NCI-H2196 (cell line): ENCODE measurements at regions not wholly inside any gene's neighbourhood (a gene's known extent, or its start where the extent isn't known, plus 50 kb on each side); places are given as distances from the start of the nearest gene placed in this dataset.
"Not testable (repeated sequence)": the region's sequence is repeated elsewhere in the genome, so short reads cannot be mapped to it uniquely, and the experiment has no call there.

Source experiments
- DNase-seq: peaks from one replicate; lab custom pipeline; 2025; ENCODE audit not compliant: unreplicated experiment; lab: John Stamatoyannopoulos, UW

- DNase-seq: no peak
Measured at GRCh38 chr3:4140921-4141320, 162.2 kb upstream of the SETMAR start.

DNA sequence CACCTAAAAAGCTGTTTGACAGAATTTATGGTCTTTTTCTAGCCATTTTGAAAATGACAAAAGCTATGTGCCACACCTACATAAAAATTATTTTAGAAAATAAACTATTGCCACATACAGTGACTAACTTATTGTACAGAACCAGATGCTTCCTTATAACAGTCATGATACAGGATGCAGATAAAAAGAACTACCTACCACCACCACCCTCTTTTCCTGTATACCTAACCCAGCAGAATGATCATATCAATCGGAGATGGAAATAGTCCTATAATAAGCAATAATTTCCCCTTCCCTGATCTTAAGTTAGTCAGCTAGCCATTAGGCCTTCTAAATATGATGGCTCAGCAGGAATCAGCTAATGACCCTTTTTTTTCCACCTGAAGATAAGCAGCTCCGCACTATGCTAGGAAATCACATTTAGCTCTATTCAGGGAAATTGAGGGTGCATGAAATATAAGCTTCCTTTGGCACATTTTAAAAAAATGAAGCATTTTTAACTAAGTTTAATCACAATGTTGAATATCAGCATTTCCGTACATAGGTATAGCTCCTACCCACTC lies 155.5 kb upstream of the SETMAR start:
- no peak for DNase-seq

- no peak for DNase-seq
Measured at GRCh38 chr3:4149296-4149695, 153.9 kb upstream of the SETMAR start.

- DNase-seq: no peak
Measured at GRCh38 chr3:4150816-4151215, 152.4 kb upstream of the SETMAR start.

GRCh38 chr3:4151859-4152258 lies 151.3 kb upstream of the SETMAR start:
- DNase-seq: no peak

GRCh38 chr3:4153771-4154170 lies 149.4 kb upstream of the SETMAR start:
- no peak for DNase-seq

DNA sequence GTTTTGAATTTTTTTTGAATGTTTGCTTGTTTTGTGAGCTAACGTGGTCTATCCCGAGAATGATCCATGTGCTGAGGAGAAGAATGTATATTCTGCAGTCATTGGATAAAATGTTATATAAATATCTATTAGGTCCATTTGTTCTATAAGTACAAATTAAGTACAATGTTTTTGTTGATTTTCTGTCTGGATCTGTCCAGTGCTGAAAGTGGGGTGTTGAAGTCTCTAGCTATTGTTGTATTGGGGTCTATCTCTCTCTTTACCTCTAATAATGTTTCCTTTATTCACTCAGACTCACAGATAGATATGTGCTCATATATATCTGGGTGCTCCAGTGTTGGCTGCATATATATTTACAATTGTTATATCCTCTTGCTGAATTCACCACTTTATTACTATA lies 144.8 kb upstream of the SETMAR start:
- DNase-seq: no peak

DNA sequence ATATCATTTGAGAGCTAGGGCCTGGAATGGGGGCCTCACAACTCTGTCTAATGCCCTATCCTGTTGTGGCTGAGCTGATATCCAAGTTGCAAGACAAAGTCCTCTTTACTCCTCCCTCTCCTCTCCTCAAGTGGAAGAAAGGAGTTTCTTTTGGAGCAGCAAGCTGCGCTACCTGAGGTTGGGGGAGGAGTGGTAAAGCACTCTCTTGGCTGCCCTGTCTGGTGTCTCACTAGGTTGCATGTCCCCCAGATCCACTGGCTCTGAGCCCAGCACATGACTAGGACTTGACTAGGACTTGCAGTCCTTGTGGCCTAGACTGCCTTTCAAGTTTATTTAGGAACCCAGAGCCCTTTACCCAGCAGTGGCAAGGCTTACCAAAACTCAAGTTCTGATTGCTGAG lies 141.1 kb upstream of the SETMAR start:
- DNase-seq: no peak

DNA sequence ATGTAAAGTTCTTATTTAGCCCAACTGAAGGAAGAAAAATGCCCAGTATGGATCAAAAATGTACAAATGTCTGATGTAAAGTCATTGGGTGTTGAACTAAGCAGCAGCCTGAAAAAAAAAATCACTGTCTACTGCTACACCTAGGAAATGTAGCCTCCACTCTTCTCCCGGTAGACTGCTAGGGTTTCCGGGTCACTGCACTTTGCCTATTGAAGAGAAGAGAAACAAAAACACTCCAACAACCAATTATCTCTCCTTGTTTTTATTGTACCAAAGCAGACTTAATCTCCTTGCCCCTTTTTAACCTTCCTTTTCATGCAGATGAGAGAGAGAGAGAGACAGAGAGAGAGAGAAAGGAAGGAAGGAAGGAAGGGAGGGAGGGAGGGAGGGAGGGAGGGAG lies 140.2 kb upstream of the SETMAR start:
- no peak for DNase-seq

- no peak for DNase-seq
Measured at GRCh38 chr3:4166540-4166939, 136.6 kb upstream of the SETMAR start.

- not testable (repeated sequence) for DNase-seq
Measured at GRCh38 chr3:4167230-4167629, 135.9 kb upstream of the SETMAR start.

- no peak for DNase-seq
Measured at GRCh38 chr3:4174791-4175190, 128.4 kb upstream of the SETMAR start.

- no peak for DNase-seq
Measured at GRCh38 chr3:4191971-4192370, 111.2 kb upstream of the SETMAR start.

GRCh38 chr3:4195006-4195405 lies 108.2 kb upstream of the SETMAR start:
- DNase-seq: no peak

GRCh38 chr3:4196506-4197147 lies 106.5 kb upstream of the SETMAR start:
- no peak for DNase-seq

DNA sequence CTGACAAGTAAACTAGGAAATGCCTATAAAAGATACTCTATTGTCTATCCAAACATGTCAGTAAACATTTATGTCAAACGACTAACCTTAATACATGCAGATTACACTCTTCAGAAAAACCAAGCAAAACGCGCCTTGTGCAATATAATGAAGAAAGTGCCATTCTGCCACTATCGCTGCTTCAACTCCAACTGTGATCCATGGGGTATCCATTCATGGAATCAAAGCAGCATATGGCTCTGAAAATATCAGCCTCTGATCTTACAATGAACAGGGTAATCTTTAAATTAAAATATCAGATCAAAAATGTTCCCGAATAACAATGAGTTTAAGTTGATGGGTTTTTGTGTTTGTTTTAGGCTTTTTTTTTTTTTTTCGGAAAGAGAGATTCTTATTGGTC lies 105.5 kb upstream of the SETMAR start:
- no peak for DNase-seq

DNA sequence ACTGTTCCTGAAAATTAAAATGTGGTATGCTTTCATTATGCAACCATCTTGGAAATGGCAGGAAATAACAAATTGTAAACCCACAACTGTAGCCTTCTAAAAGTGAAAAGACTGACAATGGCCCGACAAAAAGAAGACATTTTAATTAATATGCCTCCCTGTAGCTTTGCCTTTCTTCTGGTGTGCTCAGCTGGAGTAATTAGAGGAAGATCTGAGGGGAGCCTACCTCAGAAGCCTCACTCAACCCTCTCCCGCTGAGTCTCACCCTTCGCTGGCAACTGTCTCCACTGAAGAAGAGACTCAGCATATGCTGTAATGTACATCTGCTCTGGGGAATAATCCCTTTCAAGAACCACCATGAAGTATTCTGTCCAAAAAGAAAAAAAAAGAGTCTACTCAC lies 104.7 kb upstream of the SETMAR start:
- DNase-seq: no peak

DNA sequence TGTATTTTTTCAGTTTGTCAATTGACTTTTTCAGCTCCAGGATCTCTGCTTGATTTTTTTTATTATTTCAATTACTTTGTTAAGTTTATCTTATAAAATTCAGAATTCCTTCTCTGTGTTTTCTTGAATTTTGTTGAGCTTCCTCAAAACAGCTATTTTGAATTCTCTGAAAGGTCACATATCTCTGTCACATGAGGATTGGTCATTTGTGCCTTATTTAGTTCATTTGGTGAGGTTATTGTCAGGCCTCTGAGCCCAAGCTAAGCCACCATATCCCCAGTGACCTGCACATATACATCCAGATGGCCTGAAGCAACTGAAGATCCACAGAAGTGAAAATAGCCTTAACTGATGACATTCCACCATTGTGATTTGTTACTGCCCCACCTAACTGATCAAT lies 98.4 kb upstream of the SETMAR start:
- DNase-seq: not testable (repeated sequence)

- DNase-seq: no peak
Measured at GRCh38 chr3:4207672-4208071, 95.5 kb upstream of the SETMAR start.

- no peak for DNase-seq
Measured at GRCh38 chr3:4208556-4208955, 94.6 kb upstream of the SETMAR start.

GRCh38 chr3:4211610-4212009 lies 91.6 kb upstream of the SETMAR start:
- DNase-seq: no peak

- not testable (repeated sequence) for DNase-seq
Measured at GRCh38 chr3:4213420-4213819, 89.7 kb upstream of the SETMAR start.

DNA sequence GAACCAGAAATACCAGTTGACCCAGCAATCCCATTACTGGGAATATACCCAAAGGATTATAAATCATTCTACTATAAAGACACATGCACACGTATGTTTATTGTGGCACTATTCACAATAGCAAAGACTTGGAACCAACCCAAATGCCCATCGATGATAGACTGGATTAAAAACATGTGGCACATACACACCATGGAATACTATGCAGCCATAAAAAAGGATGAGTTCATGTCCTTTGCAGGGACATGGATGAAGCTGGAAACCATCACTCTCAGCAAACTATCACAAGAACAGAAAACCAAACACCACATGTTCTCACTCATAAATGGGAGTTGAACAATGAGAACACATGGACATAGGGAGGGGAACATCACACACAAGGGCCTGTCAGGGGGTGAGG lies 86.2 kb upstream of the SETMAR start:
- DNase-seq: not testable (repeated sequence)
